ENCODE measurements at regions not wholly inside any gene's neighbourhood (a gene's known extent, or its start where the extent isn't known, plus 50 kb on each side); places are given as distances from the start of the nearest gene placed in this dataset.

GRCh38 chr6:55974688-55975087 lies 99.3 kb upstream of the BMP5 start:
- DNase-seq: no peak
- Mint-ChIP-seq H3K36me3 (ENCODE audit: unreplicated experiment) (no peaks in the 10 kb centered on the region), H3K27me3 (ENCODE audit: unreplicated experiment) (no peaks in the 10 kb centered on the region), H3K9me3 (ENCODE audit: unreplicated experiment) (no peaks in the 10 kb centered on the region), H3K4me3 (ENCODE audit: unreplicated experiment) (no peak overlapping the region), H3K27ac (ENCODE audit: unreplicated experiment) (no peak overlapping the region), H3K4me1 (ENCODE audit: low read depth, unreplicated experiment) (no peaks in the 10 kb centered on the region)
- no peak for TF ChIP-seq CTCF (IDR thresholded peaks at IDR 0.05; ENCODE audit: partially characterized antibody, unreplicated experiment)

GRCh38 chr6:55972091-55972490 lies 96.7 kb upstream of the BMP5 start:
- H3K4me1 Mint-ChIP-seq (ENCODE audit: low read depth, unreplicated experiment): no peaks in the 10 kb centered on the region
- H3K4me3 Mint-ChIP-seq (ENCODE audit: unreplicated experiment): no peak overlapping the region
- no peak for DNase-seq
- TF ChIP-seq CTCF (IDR thresholded peaks at IDR 0.05; ENCODE audit: partially characterized antibody, unreplicated experiment): no peak
- H3K36me3 Mint-ChIP-seq (ENCODE audit: unreplicated experiment): no peaks in the 10 kb centered on the region
- H3K9me3 Mint-ChIP-seq (ENCODE audit: unreplicated experiment): no peaks in the 10 kb centered on the region
- H3K27me3 Mint-ChIP-seq (ENCODE audit: unreplicated experiment): no peaks in the 10 kb centered on the region
- H3K27ac Mint-ChIP-seq (ENCODE audit: unreplicated experiment): no peak overlapping the region

DNA sequence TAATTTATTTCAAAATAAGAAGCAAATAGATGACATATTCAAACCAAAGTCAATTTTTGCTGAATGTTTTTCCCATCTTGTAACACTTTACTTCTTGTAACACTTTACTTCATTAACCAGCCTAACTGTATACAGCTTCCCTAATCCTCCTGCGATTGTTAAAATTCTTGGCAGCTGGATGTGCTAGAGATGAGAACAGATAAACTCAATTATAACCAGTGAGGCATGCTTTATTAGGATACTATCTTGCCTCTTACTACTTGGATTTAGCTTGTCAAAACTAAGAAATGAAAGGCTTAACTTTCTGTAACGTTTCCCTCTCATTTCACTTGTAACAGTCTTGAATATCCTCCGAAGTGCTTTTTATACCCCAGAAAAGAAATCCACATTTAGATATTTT lies 94.1 kb upstream of the BMP5 start:
- Mint-ChIP-seq H3K27me3 (ENCODE audit: unreplicated experiment) (no peaks in the 10 kb centered on the region), H3K4me3 (ENCODE audit: unreplicated experiment) (no peak overlapping the region), H3K9me3 (ENCODE audit: unreplicated experiment) (no peaks in the 10 kb centered on the region), H3K36me3 (ENCODE audit: unreplicated experiment) (no peaks in the 10 kb centered on the region), H3K27ac (ENCODE audit: unreplicated experiment) (no peak overlapping the region), H3K4me1 (ENCODE audit: low read depth, unreplicated experiment) (no peaks in the 10 kb centered on the region)
- no peak for DNase-seq
- TF ChIP-seq CTCF (IDR thresholded peaks at IDR 0.05; ENCODE audit: partially characterized antibody, unreplicated experiment): no peak

GRCh38 chr6:55968926-55969325 lies 93.5 kb upstream of the BMP5 start:
- no peak for DNase-seq
- Mint-ChIP-seq H3K9me3 (ENCODE audit: unreplicated experiment) (no peaks in the 10 kb centered on the region), H3K27ac (ENCODE audit: unreplicated experiment) (no peak overlapping the region), H3K27me3 (ENCODE audit: unreplicated experiment) (no peaks in the 10 kb centered on the region), H3K4me3 (ENCODE audit: unreplicated experiment) (no peak overlapping the region), H3K36me3 (ENCODE audit: unreplicated experiment) (no peaks in the 10 kb centered on the region), H3K4me1 (ENCODE audit: low read depth, unreplicated experiment) (no peaks in the 10 kb centered on the region)
- TF ChIP-seq CTCF (IDR thresholded peaks at IDR 0.05; ENCODE audit: partially characterized antibody, unreplicated experiment): no peak

- Mint-ChIP-seq H3K27ac (ENCODE audit: unreplicated experiment) (peak overlapping the region; percentile 70), H3K27me3 (ENCODE audit: unreplicated experiment) (no peaks in the 10 kb centered on the region), H3K36me3 (ENCODE audit: unreplicated experiment) (no peaks in the 10 kb centered on the region), H3K4me1 (ENCODE audit: low read depth, unreplicated experiment) (peaks cover 9% of the 10 kb centered on the region), H3K4me3 (ENCODE audit: unreplicated experiment) (no peak overlapping the region), H3K9me3 (ENCODE audit: unreplicated experiment) (no peaks in the 10 kb centered on the region)
- DNase-seq: no peak
- TF ChIP-seq CTCF (IDR thresholded peaks at IDR 0.05; ENCODE audit: partially characterized antibody, unreplicated experiment): no peak
Observed at GRCh38 chr6:55964136-55964535, 88.7 kb upstream of the BMP5 start.

All from glutamatergic neuron (in vitro differentiated cells).